IPS-NIHi11 (cell line): ENCODE measurements at regions not wholly inside any gene's neighbourhood (a gene's known extent, or its start where the extent isn't known, plus 50 kb on each side); places are given as distances from the start of the nearest gene placed in this dataset.

Source experiments
- DNase-seq: peaks from one replicate; pipeline ENCODE4 v3.0.0; 2012; ENCODE audit warnings: mixed read lengths, low spot score

GRCh38 chr18:77761332-77761731 lies 511.7 kb downstream of the GALR1 start:
- no peak for DNase-seq

GRCh38 chr18:77762014-77762413 lies 512.4 kb downstream of the GALR1 start:
- no peak for DNase-seq

DNA sequence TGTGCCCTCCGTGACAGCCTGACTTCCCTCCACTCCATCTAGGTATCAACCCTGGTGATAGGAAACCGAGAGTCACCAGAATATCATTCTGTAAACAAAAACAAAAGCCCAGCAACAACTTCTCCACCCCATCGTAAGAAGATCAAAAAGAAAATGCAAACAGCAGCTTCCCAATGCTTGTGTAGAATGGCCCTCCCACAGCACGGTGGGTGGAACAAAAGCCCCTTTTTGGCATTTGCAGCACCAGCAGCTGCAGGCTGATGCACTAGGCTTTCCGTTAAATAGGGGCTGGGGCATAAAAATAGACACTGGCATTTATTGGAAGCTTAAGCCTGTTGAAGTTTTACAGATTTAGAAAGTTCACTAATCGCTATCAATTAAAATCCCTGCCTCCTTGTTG lies 513.0 kb downstream of the GALR1 start:
- no peak for DNase-seq

DNA sequence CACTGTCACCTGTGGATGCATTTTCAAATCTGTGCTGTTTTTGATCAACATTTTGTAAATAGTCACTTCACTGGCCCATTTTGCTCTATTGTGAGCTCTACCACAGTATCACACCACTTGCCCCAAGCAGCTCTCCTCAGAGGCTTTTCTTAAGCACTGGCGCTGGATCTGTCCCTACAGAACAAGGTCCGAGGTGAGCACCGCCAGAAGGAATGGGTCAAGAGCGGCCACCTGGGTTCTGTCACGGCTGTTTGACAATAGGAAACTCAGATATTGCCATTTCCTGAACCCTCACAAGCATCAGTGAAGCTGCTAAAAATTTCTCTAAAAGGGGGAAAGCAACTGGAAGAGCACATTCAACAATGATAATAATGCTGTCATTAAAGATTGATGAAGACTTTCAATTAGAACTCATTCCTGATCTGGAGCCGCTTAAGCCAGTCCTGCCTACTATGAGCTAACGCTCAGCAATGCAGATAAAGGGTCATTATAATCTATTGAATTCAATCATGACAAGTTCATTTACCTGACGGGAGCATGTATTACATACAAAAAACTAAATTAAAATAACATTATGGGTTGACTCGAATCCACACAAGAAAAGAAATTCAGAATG lies 514.0 kb downstream of the GALR1 start:
- DNase-seq, result no peak

DNA sequence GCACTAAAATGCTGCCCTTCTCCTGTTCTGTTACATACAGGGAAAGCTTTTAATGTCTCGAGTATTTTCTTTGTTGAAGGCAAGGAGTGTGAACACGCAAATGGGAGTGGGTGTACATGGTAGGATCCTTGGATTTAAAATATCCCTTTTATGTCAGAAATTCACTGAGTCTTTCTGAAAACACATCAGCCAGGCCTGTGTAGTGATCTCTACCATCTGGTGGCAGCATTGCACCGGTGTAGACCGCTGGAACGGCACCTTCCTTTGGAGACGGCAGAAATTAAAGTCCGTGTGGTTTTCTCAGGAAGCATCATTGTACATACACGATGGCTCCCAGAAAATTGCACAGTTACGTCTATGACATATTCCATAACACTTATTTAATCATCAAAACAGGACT lies 515.8 kb downstream of the GALR1 start:
- DNase-seq, result peak; percentile 46

DNA sequence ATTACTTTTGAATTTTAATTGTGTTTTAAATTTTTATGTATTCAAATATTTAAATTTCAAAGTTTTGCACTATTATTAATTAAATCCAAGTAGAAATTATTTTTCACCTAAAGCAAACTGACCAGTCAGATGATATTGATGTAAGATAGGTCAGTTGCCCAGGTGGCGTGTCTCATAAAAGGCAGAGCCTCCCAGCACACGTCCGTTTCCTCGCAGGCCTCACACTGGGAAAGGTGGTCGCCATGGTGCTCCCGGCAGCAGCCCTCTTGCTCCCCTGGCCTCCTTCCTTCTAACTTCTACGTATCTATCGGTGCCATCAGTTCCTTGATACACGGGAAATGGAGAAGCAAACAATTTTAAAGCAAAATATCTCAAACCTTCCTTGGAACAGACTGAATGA lies 516.8 kb downstream of the GALR1 start:
- DNase-seq, result no peak

- no peak for DNase-seq
Observed at GRCh38 chr18:77772177-77772576, 522.5 kb downstream of the GALR1 start.

GRCh38 chr18:77776104-77776503 lies 526.5 kb downstream of the GALR1 start:
- DNase-seq, result no peak

- DNase-seq, result no peak
Observed at GRCh38 chr18:77777163-77777562, 527.5 kb downstream of the GALR1 start.

GRCh38 chr18:77784759-77785379 lies 535.2 kb downstream of the GALR1 start:
- DNase-seq, result no peak

DNA sequence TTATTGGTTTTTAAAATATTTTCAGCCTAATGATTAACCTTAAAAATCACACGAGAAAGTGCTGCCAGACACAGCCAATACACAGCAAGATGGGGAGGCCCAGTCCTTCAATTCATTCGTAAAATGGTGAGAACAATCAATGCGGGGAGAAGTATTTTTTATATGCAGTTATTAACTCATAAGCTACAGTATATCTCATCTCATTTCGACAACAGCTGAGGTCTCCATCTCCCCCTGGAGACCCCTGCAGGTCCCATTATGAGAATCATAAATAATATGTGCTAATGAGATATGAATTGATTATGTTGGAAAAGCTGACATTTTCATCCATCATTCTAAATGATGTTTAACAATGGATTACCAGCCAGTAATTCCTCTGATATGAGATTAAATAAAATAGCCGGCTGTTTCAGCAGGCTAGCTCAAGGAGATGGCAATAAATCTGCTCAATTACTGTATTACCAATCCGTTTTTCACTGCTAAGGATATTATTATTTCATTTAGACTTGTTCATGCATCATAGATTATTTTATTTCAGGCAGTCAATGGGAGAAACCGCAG lies 535.8 kb downstream of the GALR1 start:
- DNase-seq, result no peak

DNA sequence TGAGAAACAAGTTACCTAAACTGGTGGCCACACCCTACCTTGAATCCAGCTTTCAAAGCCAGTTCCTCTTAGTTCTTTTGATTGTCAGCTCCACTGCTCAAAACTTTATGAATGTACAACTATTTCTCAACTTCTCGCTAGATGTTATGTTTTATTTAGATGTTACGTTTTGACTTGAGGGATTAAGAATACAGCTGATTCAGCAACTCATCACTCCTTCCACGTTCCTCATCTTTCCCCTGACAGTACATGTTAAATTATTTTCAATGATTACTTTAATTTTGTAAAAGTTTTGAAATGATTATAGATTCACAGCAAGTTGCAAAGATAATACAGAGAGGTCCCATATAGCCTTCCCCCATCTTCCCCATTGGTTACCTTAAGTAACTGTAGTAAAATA lies 553.4 kb downstream of the GALR1 start:
- DNase-seq, result no peak

DNA sequence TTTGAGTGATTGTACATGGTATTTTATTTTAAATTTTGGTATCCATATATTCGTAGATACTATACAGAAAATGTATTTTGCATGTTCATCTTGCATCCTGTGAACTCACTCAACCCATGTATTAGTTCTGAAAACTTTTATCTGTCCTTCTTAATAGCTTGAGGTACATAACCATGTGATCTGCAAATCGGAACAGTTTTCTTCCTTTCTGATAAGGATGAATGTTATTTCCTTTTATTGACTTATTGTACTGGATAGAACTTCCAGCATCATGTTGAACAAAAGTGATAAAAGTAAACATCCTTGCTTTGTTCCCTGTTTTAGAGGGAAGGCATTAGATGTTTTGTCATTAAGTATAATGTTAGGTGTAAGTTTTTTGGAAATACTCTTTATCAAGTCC lies 554.7 kb downstream of the GALR1 start:
- no peak for DNase-seq

- DNase-seq, result no peak
Observed at GRCh38 chr18:77807650-77808049, 558.0 kb downstream of the GALR1 start.

- DNase-seq, result no peak
Observed at GRCh38 chr18:77811503-77811902, 561.9 kb downstream of the GALR1 start.

- DNase-seq, result no peak
Observed at GRCh38 chr18:77815666-77816338, 566.2 kb downstream of the GALR1 start.

GRCh38 chr18:77818328-77818727 lies 568.7 kb downstream of the GALR1 start:
- no peak for DNase-seq

GRCh38 chr18:77820472-77820871 lies 570.8 kb downstream of the GALR1 start:
- no peak for DNase-seq

GRCh38 chr18:77821892-77822291 lies 572.2 kb downstream of the GALR1 start:
- no peak for DNase-seq

DNA sequence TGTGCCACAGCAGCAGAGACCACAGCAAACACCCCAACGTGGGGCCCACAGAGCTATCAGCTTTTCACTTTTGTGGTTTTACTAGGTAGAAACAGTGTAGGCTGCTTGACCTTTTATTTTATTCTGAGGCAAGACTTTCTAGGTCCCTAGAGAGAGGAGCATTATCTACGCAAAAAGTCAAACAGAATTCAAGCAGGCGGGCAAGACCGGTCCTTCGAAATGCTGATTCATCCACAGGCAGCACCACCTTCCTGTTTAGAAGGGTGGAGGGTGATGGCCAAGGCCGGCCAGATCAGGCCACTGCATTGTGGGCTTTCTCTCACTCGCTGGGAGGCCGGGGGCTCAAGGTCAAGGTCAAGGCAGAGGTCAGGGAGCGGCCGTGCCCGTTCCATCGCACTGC lies 573.0 kb downstream of the GALR1 start:
- DNase-seq, result no peak

DNA sequence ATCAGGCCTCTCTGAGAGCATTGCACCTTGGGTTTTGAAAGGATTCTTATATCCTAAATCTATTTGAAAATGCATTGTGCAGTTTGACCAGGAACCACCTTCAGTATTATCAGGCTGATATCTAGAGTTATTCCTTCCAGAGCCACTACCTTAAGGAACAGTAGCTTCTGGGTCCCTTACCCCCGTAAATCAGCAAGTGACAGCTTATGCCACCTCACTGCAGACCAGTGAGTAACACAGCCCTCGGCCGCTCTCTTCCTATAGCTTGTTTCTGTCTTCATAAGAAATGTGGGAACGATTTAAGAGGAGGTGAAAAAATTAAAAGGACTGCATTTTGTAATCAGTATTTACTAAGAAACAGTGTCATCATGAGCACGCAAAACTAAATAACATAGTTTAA lies 584.2 kb downstream of the GALR1 start:
- no peak for DNase-seq

DNA sequence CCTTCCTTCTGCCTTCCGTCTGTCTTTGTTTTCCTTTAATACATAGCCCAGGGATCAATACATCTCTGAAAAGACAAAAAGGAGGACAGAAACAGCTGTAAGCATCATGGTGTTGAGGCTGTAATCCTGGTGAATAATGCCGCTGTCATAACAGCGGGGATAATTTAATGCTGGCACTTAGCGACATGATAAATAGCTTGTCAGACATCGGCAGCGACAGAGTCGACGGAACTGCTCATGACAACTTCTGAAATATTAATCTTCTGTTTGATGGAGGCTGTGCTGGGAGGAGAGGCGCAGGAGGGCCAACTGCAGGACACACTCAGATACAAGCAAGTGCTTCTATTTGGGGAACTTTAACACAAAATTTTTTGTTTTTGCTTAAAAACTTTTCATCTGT lies 602.2 kb downstream of the GALR1 start:
- no peak for DNase-seq

GRCh38 chr18:77853859-77854258 lies 604.2 kb downstream of the GALR1 start:
- DNase-seq, result no peak
